Activated naive CD4-positive, alpha-beta T cell treated with anti-CD3 and anti-CD28 coated beads, Interleukin-2, amount 10 ng/mL, durations not matched to agents 7 days and 5 days (primary cell): ENCODE measurements at regions not wholly inside any gene's neighbourhood (a gene's known extent, or its start where the extent isn't known, plus 50 kb on each side); places are given as distances from the start of the nearest gene placed in this dataset.
"Not testable (repeated sequence)": the region's sequence is repeated elsewhere in the genome, so short reads cannot be mapped to it uniquely, and the experiment has no call there.

ENCODE experiments used
- CTCF ChIA-PET: fragments of 350-600 bp; sonication (Branson Sonifier 250); formaldehyde crosslinking; loops from one replicate; lab custom pipeline; 2021; ENCODE audit warnings: antibody characterized with exemption; lab: Charles Lee
- DNase-seq: peaks from one replicate; pipeline ENCODE4 v3.0.0-alpha.2; 2020
- H3K27ac Mint-ChIP-seq: one replicate; pipeline ENCODE4 v1.8.0; 2021; ENCODE audit warnings: mild to moderate bottlenecking, moderate library complexity, mixed read lengths
- H3K27me3 Mint-ChIP-seq: one replicate; pipeline ENCODE4 v1.8.0; 2021; ENCODE audit warnings: mild to moderate bottlenecking, mixed read lengths
- H3K36me3 Mint-ChIP-seq: one replicate; pipeline ENCODE4 v1.8.0; 2021; ENCODE audit warnings: mixed read lengths
- H3K4me1 Mint-ChIP-seq: one replicate; pipeline ENCODE4 v1.8.0; 2021; ENCODE audit warnings: mixed read lengths
- H3K4me3 Mint-ChIP-seq: one replicate; pipeline ENCODE4 v1.8.0; 2021; ENCODE audit warnings: mild to moderate bottlenecking, moderate library complexity, mixed read lengths
- H3K9me3 Mint-ChIP-seq: one replicate; pipeline ENCODE4 v1.8.0; 2021; ENCODE audit warnings: mixed read lengths

GRCh38 chr3:162708942-162709706, 1212.5 kb downstream of the OTOL1 start:
- H3K27ac Mint-ChIP-seq, CTCF ChIA-PET, H3K27me3 Mint-ChIP-seq, H3K4me3 Mint-ChIP-seq, H3K36me3 Mint-ChIP-seq, H3K4me1 Mint-ChIP-seq, DNase-seq: not testable (repeated sequence)
- H3K9me3 Mint-ChIP-seq: peaks cover 12% of the 10 kb centered on the region

DNA sequence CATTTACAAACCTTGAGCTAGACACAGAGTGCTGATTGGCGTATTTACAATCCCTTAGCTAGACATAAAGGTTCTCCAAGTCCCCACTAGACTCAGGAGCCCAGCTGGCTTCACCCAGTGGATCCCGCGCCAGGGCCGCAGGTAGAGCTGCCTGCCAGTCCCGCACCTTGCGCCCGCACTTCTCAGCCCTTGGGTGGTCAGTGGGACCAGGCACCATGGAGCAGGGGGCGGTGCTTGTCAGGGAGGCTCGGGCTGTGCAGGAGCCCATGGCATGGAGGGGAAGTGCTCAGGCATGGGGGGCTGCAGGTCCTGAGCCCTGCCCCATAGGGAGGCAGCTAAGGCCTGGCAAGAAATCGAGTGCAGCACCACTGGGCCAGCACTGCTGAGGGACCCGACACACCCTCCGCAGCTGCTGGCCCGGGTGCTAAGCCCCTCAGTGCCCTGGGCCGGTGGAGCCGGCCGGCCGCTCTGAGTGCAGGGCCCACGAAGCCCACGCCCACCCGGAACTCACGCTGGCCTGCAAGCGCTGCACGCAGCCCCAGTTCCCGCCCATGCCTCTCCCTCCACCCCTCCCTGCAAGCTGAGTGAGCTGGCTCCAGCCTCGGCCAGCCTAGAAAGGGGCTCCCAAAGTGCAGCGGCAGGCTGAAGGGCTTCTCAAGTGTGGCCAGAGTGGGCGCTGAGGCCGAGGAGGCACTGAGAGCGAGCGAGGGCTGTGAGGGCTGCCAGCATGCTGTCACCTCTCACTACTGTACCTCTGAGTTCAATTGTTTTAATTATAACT, 1213.9 kb downstream of the OTOL1 start:
- Mint-ChIP-seq H3K27me3 (no peaks in the 10 kb centered on the region), H3K36me3 (no peaks in the 10 kb centered on the region), H3K4me3 (no peak overlapping the region), H3K27ac (no peak overlapping the region), H3K9me3 (peaks cover 12% of the 10 kb centered on the region), H3K4me1 (no peaks in the 10 kb centered on the region)
- no peak for DNase-seq
- CTCF ChIA-PET: no interaction called here

DNA sequence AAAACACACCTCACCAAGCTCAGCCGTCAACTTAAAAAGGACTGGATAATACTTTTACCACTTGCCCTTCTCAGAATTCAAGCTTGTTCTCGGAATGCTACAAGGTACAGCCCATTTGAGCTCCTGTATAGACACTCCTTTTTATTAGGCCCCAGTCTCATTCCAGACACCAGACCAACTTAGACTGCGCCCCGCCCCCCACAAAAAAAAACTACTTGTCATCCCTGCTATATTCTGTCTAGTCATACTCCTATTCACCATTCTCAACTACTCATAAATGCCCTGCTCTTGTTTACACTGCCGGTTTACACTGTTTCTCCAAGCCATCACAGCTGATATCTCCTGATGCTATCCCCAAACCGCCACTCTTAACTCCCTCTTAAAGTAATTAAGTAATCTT, 1220.5 kb downstream of the OTOL1 start:
- H3K4me1 Mint-ChIP-seq, H3K27me3 Mint-ChIP-seq, H3K27ac Mint-ChIP-seq, DNase-seq, H3K36me3 Mint-ChIP-seq, H3K4me3 Mint-ChIP-seq, CTCF ChIA-PET, H3K9me3 Mint-ChIP-seq: not testable (repeated sequence)

DNA sequence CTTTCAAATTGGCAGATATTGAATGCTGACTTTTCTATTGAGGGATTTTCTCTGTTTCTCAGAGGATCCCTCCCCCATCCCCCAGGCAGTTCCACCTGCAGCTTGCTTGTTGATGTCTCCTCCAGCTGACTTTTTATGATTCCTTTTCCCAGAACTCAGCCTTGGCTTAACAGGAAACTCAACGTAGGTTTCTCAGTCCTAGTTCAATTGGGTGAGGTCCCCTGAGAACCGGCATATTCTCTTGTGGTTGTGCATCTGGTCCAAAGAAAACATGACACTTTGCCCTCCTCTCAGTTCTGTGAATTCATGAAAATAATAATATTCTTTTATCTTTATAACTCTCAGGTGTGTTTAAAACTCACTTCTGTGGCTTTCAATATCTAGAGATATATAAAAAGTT, 1222.1 kb downstream of the OTOL1 start:
- H3K27ac Mint-ChIP-seq: no peak overlapping the region
- no peak for DNase-seq

DNA sequence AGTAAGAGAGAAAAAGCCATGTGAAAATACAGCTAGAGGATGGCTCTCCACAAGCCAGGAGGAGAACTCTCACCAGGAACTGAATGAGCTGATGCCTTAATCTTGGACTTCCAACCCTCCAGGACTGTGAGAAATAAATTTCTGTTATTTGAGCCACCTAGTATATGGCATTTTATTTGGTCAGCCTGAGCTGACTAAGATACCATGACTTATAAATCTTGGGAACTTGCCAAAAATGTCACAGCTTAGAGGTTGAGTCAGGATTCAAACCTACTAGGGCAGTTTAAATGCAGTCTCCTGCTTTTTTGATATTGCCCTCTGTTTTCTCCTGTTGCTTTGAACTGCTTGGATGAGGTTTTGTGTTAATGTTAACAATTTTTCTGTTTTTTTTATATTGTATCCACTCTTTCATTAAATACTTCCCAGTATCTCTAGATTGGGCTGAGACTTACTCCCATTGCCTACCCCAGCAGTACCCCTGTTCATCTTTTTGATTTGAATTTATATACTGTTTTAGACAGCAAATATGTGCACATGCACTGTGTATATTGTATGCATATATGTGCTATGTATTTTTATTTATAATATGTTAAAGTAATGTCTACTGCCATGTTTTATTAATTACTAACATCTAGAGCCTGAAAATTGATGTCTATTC, 1223.2 kb downstream of the OTOL1 start:
- no peak overlapping the region for H3K27ac Mint-ChIP-seq
- DNase-seq: no peak
- CTCF ChIA-PET: no interaction called here
- no peaks in the 10 kb centered on the region for H3K27me3 Mint-ChIP-seq
- no peaks in the 10 kb centered on the region for H3K9me3 Mint-ChIP-seq
- H3K4me1 Mint-ChIP-seq: no peaks in the 10 kb centered on the region
- no peak overlapping the region for H3K4me3 Mint-ChIP-seq
- no peaks in the 10 kb centered on the region for H3K36me3 Mint-ChIP-seq

More for the DNA sequence above, 1222.1 kb downstream of the OTOL1 start:
- no peak overlapping the region for H3K4me3 Mint-ChIP-seq
- H3K27me3 Mint-ChIP-seq: no peaks in the 10 kb centered on the region
- no peaks in the 10 kb centered on the region for H3K36me3 Mint-ChIP-seq
- no peaks in the 10 kb centered on the region for H3K9me3 Mint-ChIP-seq
- no peaks in the 10 kb centered on the region for H3K4me1 Mint-ChIP-seq
- CTCF ChIA-PET: no interaction called here

DNA sequence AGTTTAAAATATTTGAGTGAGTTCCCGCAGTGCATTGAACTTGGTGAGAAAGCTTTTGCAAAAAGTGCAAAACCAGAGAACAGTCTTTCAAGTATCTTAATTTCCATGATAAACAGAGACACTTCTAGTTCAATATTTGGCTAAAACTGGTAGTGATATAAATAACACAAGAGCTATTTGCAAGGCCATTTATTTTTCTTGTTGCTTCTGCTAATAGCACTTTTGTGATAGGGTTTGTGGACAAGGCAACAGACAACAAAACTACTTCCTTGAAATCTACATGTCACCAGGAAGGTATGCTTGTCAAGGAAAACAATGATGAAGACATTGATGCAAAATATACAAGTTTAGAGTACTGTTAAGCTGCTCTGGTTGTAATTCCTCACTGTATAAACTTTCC, 1225.1 kb downstream of the OTOL1 start:
- H3K4me3 Mint-ChIP-seq: no peak overlapping the region
- no peaks in the 10 kb centered on the region for H3K9me3 Mint-ChIP-seq
- no peaks in the 10 kb centered on the region for H3K4me1 Mint-ChIP-seq
- H3K36me3 Mint-ChIP-seq: no peaks in the 10 kb centered on the region
- no peak for DNase-seq
- H3K27me3 Mint-ChIP-seq: no peaks in the 10 kb centered on the region
- CTCF ChIA-PET: no interaction called here
- H3K27ac Mint-ChIP-seq: no peak overlapping the region

DNA sequence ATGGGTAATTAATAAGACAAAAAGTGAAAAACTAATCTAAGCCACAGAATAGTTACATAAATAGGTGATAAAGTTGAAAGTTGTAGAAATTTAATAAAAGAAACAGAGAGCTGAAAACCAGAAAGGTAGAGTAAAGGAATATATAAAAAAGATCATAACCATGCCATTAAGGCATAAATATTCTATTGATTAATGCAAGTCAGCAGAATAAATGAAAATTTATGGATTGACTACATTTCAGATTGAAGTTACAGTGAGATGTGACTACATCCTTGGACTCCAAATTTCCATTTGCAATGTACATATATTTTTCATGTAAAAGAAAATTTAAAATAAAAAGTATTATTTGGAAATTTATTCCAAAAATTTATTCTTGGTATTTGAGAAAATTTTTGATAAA, 1225.7 kb downstream of the OTOL1 start:
- CTCF ChIA-PET: no interaction called here
- no peaks in the 10 kb centered on the region for H3K9me3 Mint-ChIP-seq
- no peaks in the 10 kb centered on the region for H3K36me3 Mint-ChIP-seq
- H3K27ac Mint-ChIP-seq: no peak overlapping the region
- DNase-seq: no peak
- no peaks in the 10 kb centered on the region for H3K4me1 Mint-ChIP-seq
- no peaks in the 10 kb centered on the region for H3K27me3 Mint-ChIP-seq
- H3K4me3 Mint-ChIP-seq: no peak overlapping the region

DNA sequence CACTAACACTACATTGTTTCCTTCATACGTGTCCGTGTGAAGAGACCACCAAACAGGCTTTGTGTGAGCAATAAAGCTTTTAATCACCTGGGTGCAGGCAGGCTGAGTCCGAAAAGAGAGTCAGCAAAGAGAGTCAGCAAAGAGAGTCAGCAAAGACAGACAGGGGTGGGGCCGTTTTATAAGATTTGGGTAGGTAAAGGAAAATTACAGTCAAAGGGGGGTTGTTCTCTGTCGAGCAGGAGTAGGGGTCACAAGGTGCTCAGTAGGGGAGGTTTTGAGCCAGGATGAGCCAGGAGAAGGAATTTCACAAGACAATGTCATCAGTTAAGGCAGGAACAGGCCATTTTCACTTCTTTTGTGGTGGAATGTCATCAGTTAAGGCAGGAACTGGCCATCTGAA, 1226.2 kb downstream of the OTOL1 start:
- H3K27ac Mint-ChIP-seq, H3K36me3 Mint-ChIP-seq, H3K9me3 Mint-ChIP-seq, H3K4me1 Mint-ChIP-seq, H3K4me3 Mint-ChIP-seq, H3K27me3 Mint-ChIP-seq, DNase-seq, CTCF ChIA-PET: not testable (repeated sequence)

DNA sequence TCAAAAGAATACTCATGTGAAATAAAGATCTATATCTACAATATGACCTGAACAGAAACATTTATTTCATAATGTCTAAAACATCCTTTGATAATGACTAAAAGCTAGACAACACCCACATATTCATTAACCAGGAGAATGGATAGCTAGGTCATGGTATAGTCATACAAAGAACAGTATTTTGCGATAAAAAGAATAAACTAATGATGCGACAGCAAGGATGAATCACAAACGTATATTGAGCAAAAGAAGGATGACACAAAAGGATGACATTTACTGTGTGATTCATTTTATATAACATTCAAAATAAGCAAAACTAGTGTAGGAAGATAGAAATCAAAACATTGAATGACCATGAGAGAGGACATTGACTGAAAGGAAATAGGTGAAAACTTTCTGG, 1233.1 kb downstream of the OTOL1 start:
- H3K9me3 Mint-ChIP-seq: peaks cover 3% of the 10 kb centered on the region
- no peak for DNase-seq
- no peaks in the 10 kb centered on the region for H3K4me1 Mint-ChIP-seq
- H3K27ac Mint-ChIP-seq: no peak overlapping the region
- no peaks in the 10 kb centered on the region for H3K36me3 Mint-ChIP-seq
- CTCF ChIA-PET: no interaction called here
- no peak overlapping the region for H3K4me3 Mint-ChIP-seq
- no peaks in the 10 kb centered on the region for H3K27me3 Mint-ChIP-seq

DNA sequence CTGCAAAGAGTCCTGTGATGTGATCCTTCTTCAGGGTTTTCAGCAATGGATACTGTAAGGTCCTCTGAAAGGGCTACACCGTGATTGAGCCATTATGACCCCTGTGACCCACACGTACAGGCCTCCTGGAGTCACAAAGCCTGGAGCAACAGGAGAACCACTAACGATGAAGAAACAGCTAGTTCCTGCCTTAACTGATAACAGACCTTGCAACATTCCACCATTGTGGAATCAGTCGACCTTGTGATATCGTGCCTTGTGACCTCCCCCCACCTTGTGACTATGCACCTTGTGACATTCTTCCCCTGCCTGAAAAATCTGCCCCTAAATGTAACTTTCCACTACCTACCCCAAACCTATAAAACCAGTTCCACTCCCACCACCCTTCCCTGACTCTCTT, 1235.4 kb downstream of the OTOL1 start:
- CTCF ChIA-PET, H3K4me1 Mint-ChIP-seq, H3K9me3 Mint-ChIP-seq, H3K36me3 Mint-ChIP-seq, H3K27ac Mint-ChIP-seq, DNase-seq, H3K27me3 Mint-ChIP-seq, H3K4me3 Mint-ChIP-seq: not testable (repeated sequence)

- H3K36me3 Mint-ChIP-seq: no peaks in the 10 kb centered on the region
- no peak overlapping the region for H3K4me3 Mint-ChIP-seq
- H3K4me1 Mint-ChIP-seq: no peaks in the 10 kb centered on the region
- no peak overlapping the region for H3K27ac Mint-ChIP-seq
- H3K9me3 Mint-ChIP-seq: peaks cover 3% of the 10 kb centered on the region
- CTCF ChIA-PET: no interaction called here
- no peak for DNase-seq
- H3K27me3 Mint-ChIP-seq: no peaks in the 10 kb centered on the region
These were observed 1242.2 kb downstream of the OTOL1 start for GRCh38 chr3:162738784-162739183.

DNA sequence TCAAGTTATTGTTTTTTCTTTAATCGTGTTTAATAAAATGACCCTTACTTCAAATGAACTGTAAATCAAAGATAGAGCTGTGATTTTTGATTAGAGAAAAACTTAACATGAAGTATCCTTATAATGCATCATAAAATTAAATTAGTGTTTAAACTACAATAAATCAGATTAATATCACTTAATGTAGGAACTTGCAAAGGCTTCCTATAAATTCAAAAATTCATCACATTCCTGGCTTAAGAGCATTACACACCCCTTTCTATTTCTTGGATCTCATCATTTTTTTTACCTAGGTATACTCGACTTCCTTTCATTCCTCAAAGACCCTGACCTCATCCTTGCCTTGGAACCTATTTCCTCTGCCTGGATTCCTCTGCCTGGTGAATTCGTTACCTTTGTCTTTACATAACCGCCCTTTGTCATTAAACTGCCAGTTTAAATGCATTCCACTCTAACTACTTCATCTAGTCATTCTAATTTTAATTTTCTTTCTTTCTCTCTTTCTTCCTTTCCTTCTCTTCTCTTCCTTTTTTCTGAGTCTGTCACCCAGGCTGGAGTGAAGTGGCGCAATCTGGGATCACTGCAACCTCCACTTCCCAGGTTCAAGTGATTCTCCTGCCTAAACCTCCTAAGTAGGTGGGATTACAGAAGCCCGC, 1244.5 kb downstream of the OTOL1 start:
- no peak overlapping the region for H3K4me3 Mint-ChIP-seq
- DNase-seq: no peak
- no peaks in the 10 kb centered on the region for H3K4me1 Mint-ChIP-seq
- no peaks in the 10 kb centered on the region for H3K27me3 Mint-ChIP-seq
- H3K27ac Mint-ChIP-seq: no peak overlapping the region
- peaks cover 4% of the 10 kb centered on the region for H3K9me3 Mint-ChIP-seq
- H3K36me3 Mint-ChIP-seq: no peaks in the 10 kb centered on the region
- CTCF ChIA-PET: no interaction called here

DNA sequence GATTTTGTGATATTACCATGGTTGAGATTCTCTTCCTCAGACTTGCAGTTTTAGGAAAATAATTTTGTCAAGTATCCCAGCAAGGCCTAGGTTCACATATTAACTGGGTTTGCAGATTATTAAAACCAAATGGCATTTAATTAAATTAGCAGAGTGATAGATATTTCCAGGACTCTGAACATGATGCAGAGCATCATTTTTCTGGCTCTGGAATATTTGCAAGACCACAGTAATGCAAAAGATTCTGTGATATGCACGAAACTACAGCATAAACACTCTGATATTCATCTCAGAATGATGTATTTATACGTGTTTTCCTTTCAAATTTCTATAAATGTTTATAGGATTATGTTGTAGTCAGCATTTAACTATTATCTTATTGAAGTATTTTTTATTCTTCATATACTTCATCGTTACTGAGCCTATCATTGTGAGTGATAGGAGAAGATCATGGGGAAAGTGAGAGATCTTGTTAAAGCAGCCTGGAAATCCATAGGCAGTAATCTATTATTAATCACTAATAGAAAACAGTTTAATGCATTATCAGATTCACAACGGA, 1245.6 kb downstream of the OTOL1 start:
- Mint-ChIP-seq H3K27me3 (no peaks in the 10 kb centered on the region), H3K27ac (no peak overlapping the region), H3K9me3 (peaks cover 5% of the 10 kb centered on the region), H3K4me1 (no peaks in the 10 kb centered on the region), H3K4me3 (no peak overlapping the region), H3K36me3 (no peaks in the 10 kb centered on the region)
- CTCF ChIA-PET: no interaction called here
- no peak for DNase-seq

DNA sequence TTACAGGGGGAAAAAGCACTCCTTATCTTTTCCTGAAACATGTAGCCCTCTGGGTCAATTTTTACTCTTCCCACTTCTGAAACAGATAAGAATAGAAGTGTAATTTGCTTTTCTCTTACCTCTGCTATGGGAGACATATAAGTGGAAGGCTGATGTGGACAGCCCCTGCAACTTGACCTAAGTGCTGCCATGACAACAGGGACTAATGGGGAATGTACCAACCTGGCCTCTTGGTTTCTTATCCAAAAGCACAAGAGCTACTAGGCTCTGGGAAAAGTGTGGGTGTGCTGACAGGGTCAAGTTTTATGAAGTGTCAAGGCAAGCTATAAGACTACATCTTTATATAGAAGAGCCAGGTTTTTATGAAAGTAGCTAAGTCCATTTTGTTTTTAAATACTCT, 1246.5 kb downstream of the OTOL1 start:
- H3K9me3 Mint-ChIP-seq: peaks cover 8% of the 10 kb centered on the region
- H3K4me3 Mint-ChIP-seq: no peak overlapping the region
- DNase-seq: no peak
- no peak overlapping the region for H3K27ac Mint-ChIP-seq
- no peaks in the 10 kb centered on the region for H3K4me1 Mint-ChIP-seq
- CTCF ChIA-PET: no interaction called here
- H3K27me3 Mint-ChIP-seq: no peaks in the 10 kb centered on the region
- no peaks in the 10 kb centered on the region for H3K36me3 Mint-ChIP-seq
